SIG-M5 treated with dmso at 0.1 percent for 504 hours (cell line): ENCODE measurements at regions not wholly inside any gene's neighbourhood (a gene's known extent, or its start where the extent isn't known, plus 50 kb on each side); places are given as distances from the start of the nearest gene placed in this dataset.

Experiments
- DNase-seq: peaks from one replicate; lab custom pipeline; 2025; ENCODE audit not compliant: unreplicated experiment; lab: John Stamatoyannopoulos, UW

GRCh38 chr4:10765386-10765785 is 80.8 kb upstream of the CLNK start:
- DNase-seq = no peak

GRCh38 chr4:10762561-10762960 is 78.0 kb upstream of the CLNK start:
- DNase-seq = no peak

- no peak for DNase-seq
These were observed 77.3 kb upstream of the CLNK start for GRCh38 chr4:10761903-10762302.

- no peak for DNase-seq
These were observed 75.5 kb upstream of the CLNK start for GRCh38 chr4:10760086-10760485.

- DNase-seq = no peak
These were observed 74.3 kb upstream of the CLNK start for GRCh38 chr4:10758906-10759305.

- DNase-seq = no peak
These were observed 69.4 kb upstream of the CLNK start for GRCh38 chr4:10753856-10754402.

GRCh38 chr4:10753336-10753735 is 68.8 kb upstream of the CLNK start:
- no peak for DNase-seq

GRCh38 chr4:10750714-10751113 is 66.1 kb upstream of the CLNK start:
- no peak for DNase-seq

GRCh38 chr4:10747186-10747585 is 62.6 kb upstream of the CLNK start:
- no peak for DNase-seq

GRCh38 chr4:10746371-10747171 is 62.0 kb upstream of the CLNK start:
- no peak for DNase-seq

GRCh38 chr4:10743357-10743756 is 58.8 kb upstream of the CLNK start:
- no peak for DNase-seq

GRCh38 chr4:10741961-10742699 is 57.6 kb upstream of the CLNK start:
- no peak for DNase-seq

GRCh38 chr4:10740891-10741620 is 56.5 kb upstream of the CLNK start:
- no peak for DNase-seq

GRCh38 chr4:10740251-10740650 is 55.7 kb upstream of the CLNK start:
- DNase-seq = no peak

GRCh38 chr4:10738826-10739489 is 54.4 kb upstream of the CLNK start:
- DNase-seq = no peak

- DNase-seq = no peak
These were observed 52.8 kb upstream of the CLNK start for GRCh38 chr4:10737337-10737736.

- DNase-seq = no peak
These were observed 52.3 kb upstream of the CLNK start for GRCh38 chr4:10736895-10737294.

- no peak for DNase-seq
These were observed 51.7 kb upstream of the CLNK start for GRCh38 chr4:10736266-10736665.

- no peak for DNase-seq
These were observed 50.1 kb upstream of the CLNK start for GRCh38 chr4:10734697-10735096.
